ENCODE measurements at regions not wholly inside any gene's neighbourhood (a gene's known extent, or its start where the extent isn't known, plus 50 kb on each side); places are given as distances from the start of the nearest gene placed in this dataset.
"Not testable (repeated sequence)": the region's sequence is repeated elsewhere in the genome, so short reads cannot be mapped to it uniquely, and the experiment has no call there.

DNA sequence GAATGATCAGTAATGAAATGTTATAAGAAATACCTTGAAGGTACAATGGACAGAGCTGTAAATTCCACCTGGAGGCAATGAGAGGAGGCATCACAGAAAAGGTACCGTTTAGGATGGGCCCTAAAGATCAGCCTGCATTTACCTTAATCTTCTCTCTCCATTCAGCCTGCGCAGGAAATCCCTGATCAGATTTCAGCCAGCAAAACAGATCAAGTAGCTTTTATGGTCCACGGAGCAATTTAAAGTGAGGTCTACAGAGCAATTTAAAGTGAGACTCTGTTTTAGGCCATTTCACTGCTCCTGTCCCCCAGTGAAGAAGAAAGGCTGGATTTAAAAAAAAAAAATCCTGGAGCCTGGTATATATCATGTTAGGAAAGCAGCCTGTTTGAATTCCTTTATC, 195.1 kb upstream of the VCX start:
- intact Hi-C loops (cut with DNase I): no loop called here
- DNase-seq (ENCODE audit: low spot score): no peak

- DNase-seq (ENCODE audit: low spot score): no peak
- intact Hi-C loops (cut with DNase I): no loop called here
Observed at GRCh38 chrX:7641141-7641540, 201.8 kb upstream of the VCX start.

GRCh38 chrX:7640392-7640791, 202.6 kb upstream of the VCX start:
- intact Hi-C loops (cut with DNase I): no loop called here
- no peak for DNase-seq (ENCODE audit: low spot score)

- DNase-seq (ENCODE audit: low spot score): no peak
- intact Hi-C loops (cut with DNase I): no loop called here
Observed at GRCh38 chrX:7638078-7638710, 204.8 kb upstream of the VCX start.

DNA sequence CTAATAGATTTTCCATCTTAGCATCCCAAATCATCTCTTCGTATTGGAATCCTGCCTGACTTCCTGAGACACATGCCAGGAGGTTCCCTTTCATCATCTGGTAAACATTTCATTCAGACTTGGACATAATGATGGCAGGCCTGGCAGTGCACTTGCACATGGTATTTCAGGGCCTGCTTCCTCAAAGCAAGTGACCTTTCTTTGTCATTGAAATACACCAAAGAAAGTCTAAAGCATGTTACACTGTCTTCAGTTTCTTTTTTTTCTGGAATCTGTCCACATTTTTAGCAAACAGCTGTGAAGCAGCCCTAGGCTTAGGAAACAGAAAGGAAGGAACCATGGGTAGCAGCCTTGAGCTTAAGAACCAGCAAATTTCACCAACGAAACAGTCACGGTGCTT, 205.9 kb upstream of the VCX start:
- intact Hi-C loops (cut with DNase I): no loop called here
- no peak for DNase-seq (ENCODE audit: low spot score)

DNA sequence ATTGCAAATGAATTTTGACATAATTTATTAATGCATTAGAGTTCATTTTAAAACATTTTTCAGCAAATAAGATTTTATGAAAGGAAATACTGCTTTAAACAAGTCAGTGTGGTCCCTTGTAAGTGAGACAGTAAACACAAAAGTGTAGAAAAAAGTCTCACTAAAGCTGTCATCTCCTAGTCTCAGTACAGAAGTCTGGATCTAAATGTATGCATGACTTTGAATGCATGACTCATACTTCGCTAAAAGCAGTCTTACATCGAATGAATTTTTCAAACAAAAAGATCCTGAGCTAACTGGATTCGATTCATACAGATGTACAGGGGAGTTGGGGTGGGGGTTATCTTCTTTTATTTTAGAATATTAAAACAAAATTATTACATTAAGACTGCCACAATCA, 207.4 kb upstream of the VCX start:
- intact Hi-C loops (cut with DNase I): no loop called here
- no peak for DNase-seq (ENCODE audit: low spot score)

DNA sequence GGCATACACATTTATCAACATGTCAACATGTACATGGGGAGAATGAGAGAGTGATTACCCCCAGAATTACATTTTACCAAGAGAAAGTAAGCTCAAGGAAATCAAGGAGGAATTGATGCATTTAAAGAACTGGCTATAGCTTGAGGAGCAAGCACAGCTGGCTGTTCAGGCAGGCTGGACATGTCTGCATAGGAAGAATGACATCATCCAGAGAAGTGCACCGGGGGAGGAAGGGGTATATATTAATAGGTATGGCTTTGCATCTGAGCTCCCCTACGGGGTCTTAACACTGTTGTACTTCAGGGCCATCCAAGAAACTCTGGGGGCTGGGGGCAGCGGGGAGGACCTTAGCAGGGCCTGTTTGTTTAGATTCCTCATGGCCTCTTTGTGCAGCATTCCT, 222.4 kb upstream of the VCX start:
- DNase-seq (ENCODE audit: low spot score): no peak
- intact Hi-C loops (cut with DNase I): no loop called here

DNA sequence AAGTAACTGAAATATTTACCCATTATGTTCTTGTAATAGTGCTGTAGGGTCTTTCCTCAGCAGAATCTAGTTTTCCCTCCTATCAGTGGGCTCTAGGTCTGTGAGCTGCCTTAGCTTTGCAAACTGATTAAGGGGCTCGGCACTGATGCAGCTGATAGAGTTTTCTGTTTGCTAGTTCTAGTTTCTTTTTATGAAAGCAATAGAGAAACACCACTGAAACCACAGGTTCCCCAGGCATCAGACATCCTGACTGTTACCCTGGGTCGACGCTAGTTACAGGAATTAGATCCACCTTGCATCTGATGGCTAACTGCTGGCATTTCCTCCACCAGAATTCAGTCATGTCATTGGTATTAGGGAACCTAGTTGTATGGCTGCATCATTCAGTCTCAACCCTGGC, 225.0 kb upstream of the VCX start:
- intact Hi-C loops (cut with DNase I): no loop called here
- no peak for DNase-seq (ENCODE audit: low spot score)

DNA sequence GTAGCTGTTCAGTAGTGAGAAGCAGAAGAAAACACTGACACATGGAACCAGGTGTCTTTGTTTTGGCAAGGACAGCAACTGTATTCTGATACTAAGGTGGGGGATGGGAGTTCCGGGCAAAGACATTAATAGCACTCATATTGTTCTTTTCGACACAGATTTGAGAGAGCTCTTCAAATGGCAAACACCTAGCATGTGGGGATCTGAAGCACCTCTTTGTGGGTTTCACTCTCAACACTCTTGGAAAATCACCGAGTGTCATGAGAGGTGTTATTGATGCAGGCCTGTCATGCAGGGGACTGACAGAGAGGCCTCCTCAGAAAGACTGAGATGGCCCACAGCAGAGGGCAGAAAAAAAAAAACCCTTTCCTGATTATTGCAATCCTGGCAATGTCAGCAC, 228.4 kb upstream of the VCX start:
- intact Hi-C loops (cut with DNase I): no loop called here
- no peak for DNase-seq (ENCODE audit: low spot score)

DNA sequence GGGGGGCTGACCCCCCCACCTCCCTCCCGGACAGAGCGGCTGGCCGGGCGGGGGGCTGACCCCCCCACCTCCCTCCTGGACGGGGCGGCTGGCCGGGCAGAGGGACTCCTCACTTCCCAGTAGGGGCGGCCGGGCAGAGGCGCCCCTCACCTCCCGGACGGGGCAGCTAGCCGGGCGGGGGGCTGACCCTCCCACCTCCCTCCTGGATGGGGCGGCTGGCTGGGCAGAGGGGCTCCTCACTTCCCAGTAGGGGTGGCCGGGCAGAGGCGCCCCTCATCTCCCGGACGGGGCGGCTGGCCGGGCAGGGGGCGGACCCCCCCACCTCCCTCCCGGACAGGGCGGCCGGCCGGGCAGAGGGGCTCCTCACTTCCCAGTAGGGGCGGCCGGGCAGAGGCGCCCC, 234.3 kb upstream of the VCX start:
- intact Hi-C loops (cut with DNase I); DNase-seq (ENCODE audit: low spot score): not testable (repeated sequence)

DNA sequence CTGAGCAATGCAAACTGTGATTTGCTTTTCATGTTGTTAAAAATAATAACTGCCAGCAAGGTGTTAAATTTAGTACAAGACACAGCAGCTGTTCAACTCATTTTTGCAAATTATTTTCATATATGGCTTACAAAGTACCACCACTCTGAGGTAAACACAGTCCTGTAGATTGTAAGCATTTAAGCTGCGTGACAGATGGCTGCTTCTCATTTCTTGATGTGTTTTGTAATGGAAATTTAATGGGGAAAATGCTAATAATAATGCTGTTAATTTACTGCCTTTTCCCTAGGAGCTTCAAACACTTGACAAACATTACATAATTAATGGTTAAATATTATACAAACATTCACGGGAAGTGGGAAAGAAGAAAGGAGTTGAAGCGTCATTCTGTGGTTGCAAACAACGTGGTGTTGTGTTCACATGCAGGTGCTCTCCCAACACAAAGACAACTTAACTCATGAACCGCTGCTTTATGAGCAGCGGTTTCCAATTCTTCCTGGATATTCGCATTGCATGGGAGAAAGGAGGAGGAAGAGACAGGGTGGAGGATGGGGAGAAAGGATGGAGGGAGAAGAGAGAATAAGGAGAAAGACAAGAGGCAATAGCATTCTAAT, 236.8 kb upstream of the VCX start:
- DNase-seq (ENCODE audit: low spot score): no peak
- intact Hi-C loops (cut with DNase I): no loop called here

- no peak for DNase-seq (ENCODE audit: low spot score)
- intact Hi-C loops (cut with DNase I): no loop called here
Observed at GRCh38 chrX:7603387-7603786, 239.6 kb upstream of the VCX start.

DNA sequence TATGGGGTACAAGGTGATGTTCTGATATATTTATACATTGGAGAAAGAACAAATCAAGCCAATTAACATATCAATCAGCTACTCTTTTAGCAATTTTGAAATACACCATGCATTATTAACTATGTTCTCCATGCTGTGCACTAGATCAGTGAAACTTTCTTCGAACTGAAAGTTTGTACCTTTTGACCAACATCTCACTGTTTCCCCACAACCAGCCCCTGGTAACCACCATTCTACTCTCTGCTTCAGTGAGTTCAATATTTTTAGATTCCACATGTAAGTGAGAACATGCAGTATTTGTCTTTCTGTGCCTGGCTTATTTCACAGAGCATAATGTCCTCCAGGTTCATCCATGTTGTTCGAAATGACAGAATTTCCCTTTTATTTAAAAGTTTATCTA, 246.1 kb upstream of the VCX start:
- intact Hi-C loops (cut with DNase I): no loop called here
- DNase-seq (ENCODE audit: low spot score): no peak

GRCh38 chrX:7593370-7593769, 249.6 kb upstream of the VCX start:
- DNase-seq (ENCODE audit: low spot score); intact Hi-C loops (cut with DNase I): not testable (repeated sequence)

GRCh38 chrX:7586126-7586525, 256.8 kb upstream of the VCX start:
- intact Hi-C loops (cut with DNase I): no loop called here
- DNase-seq (ENCODE audit: low spot score): no peak

DNA sequence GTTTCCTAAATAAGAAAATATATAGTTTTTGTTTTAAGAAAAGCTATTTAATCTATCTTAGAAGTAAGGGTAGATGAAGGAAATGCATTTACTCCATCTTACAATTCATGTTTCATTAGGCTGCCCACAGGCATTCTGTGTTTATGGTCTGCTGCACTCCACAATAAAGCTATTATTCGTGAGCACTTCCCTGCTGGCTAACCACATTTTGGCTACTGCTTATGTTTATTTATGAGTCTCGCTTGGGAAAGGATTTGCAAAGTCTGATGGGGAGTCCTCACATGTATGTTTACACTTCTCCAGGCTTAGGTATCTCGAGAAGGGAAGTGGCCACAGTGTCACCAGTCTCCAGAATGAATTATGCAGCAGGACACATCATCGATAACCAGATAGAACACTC, 260.8 kb upstream of the VCX start:
- DNase-seq (ENCODE audit: low spot score): no peak
- intact Hi-C loops (cut with DNase I): no loop called here

GRCh38 chrX:7580127-7580526, 262.8 kb upstream of the VCX start:
- DNase-seq (ENCODE audit: low spot score): no peak
- intact Hi-C loops (cut with DNase I): no loop called here

DNA sequence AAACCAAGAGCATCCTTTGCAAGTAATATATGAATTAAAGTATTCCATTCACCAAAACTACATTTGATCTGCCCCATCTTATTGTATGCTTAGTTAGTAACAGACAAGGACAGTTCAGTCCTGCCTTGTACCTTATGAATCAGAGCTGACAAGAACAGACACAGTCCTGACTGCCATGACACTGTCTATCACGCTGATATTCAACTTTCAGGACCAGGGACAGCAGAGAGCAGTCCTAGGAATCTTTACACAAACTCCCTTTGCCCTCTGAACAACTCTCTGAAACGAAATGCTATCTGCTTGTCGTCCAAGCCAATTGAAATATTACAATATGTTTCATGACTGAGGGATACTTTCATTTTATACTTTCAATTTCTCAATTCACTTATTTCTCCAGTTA, 268.6 kb upstream of the VCX start:
- intact Hi-C loops (cut with DNase I): no loop called here
- DNase-seq (ENCODE audit: low spot score): no peak

DNA sequence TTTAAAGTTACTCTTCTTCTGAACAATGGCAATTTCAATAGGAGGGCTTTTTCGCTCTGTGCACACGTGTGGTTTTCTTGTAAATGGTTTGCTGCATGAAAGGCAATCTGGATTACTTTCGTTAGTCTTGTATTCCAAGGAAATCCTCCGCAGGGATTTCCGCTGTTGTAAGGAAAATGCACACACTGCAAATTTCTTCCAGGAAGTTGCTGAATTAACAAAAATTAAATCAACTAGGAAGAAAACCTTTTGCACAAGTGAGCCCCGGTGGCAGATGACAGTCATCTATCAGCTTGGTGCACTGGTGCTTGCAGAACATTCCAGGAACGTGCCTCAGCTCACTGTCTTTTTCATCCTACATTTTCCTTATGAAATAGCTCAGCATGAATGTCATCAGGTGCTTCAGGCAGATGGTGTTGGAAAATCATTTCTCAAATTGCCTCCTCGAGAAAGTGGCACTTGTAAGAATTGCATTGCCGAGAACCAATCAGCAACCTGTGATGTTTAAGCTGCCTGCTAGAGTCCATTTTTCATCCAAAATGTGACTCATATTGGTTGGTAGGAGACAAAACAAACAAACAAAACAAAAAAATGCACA, 272.4 kb upstream of the VCX start:
- intact Hi-C loops (cut with DNase I): no loop called here
- DNase-seq (ENCODE audit: low spot score): no peak

DNA sequence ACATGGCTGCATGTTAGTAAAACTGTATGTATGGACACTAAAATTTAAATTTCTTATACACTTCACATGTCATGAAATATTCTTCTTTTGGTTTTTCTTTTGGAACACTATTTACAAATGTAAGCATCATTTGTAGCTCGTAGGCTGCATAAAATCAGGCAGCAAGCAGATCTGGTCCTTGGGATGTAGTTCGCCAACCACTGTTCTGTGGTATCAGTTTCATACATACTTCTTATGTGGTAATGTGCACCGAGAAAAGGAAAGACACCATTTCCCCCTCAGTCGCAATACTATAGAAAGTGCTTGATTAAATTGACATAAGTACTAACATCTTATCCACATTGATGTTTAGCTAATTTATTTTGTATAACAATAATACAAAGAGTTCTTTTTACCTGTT, 274.4 kb upstream of the VCX start:
- DNase-seq (ENCODE audit: low spot score): no peak
- intact Hi-C loops (cut with DNase I): no loop called here

- DNase-seq (ENCODE audit: low spot score): no peak
Observed at GRCh38 chrX:7568130-7568529, 274.8 kb upstream of the VCX start.

More at GRCh38 chrX:7568130-7568529, 274.8 kb upstream of the VCX start:
- intact Hi-C loops (cut with DNase I): no loop called here

All from posterior vena cava (tissue), 2 donors.